A673 (cell line): ENCODE measurements at regions not wholly inside any gene's neighbourhood (a gene's known extent, or its start where the extent isn't known, plus 50 kb on each side); places are given as distances from the start of the nearest gene placed in this dataset.
"Not testable (repeated sequence)": the region's sequence is repeated elsewhere in the genome, so short reads cannot be mapped to it uniquely, and the experiment has no call there.

Experiments used
- BruUV-seq: library from RNA; stranded (reverse); fragments of 400-500 nt; replicated peaks from 2 replicates; lab custom pipeline; 2021; lab: Mats Ljungman, UMichigan
- CTCF ChIA-PET: fragments of 300-600 bp; sonication (Branson Sonifier 250); formaldehyde crosslinking; loops from one replicate; lab custom pipeline; 2022; ENCODE audit warnings: antibody characterized with exemption; lab: Charles Lee
- POLR2A ChIA-PET: fragments of 300-600 bp; sonication (Branson Sonifier 250); formaldehyde crosslinking; loops from one replicate; lab custom pipeline; 2022; ENCODE audit warnings: antibody characterized with exemption; ENCODE audit not compliant: low non-redundant PET; lab: Charles Lee
- DNase-seq: peaks from one replicate; pipeline ENCODE4 v3.0.0-alpha.2; 2015; ENCODE audit warnings: low spot score
- H3K27ac ChIP-seq: fragments of 200-600 bp; sonication (generic); 2 replicates; pipeline ENCODE4 v1.5.1; 2016; ENCODE audit warnings: mixed run types, low read depth, mild to moderate bottlenecking, mixed read lengths, antibody characterized with exemption, low read length; ENCODE audit not compliant: poor library complexity, severe bottlenecking
- H3K27me3 ChIP-seq: fragments of 200-600 bp; sonication (generic); replicated peaks from 2 replicates; pipeline ENCODE4 v1.6.1; 2017; ENCODE audit warnings: mixed run types, low read depth, mild to moderate bottlenecking, mixed read lengths, antibody characterized with exemption, low read length; ENCODE audit not compliant: insufficient read depth, poor library complexity
- H3K36me3 ChIP-seq: fragments of 200-600 bp; sonication (generic); 2 replicates; pipeline ENCODE4 v1.6.1; 2016; ENCODE audit warnings: mixed run types, mild to moderate bottlenecking, mixed read lengths, antibody characterized with exemption, low read length; ENCODE audit not compliant: insufficient read depth, poor library complexity, severe bottlenecking
- H3K4me1 ChIP-seq: fragments of 200-600 bp; sonication (generic); 2 replicates; pipeline ENCODE4 v1.6.1; 2017; ENCODE audit warnings: mixed run types, mild to moderate bottlenecking, mixed read lengths, antibody characterized with exemption, low read length; ENCODE audit not compliant: insufficient read depth, poor library complexity, severe bottlenecking
- H3K4me3 ChIP-seq: fragments of 200-600 bp; sonication (generic); 2 replicates; pipeline ENCODE4 v1.5.1; 2016; ENCODE audit warnings: low read depth, mixed run types, mild to moderate bottlenecking, mixed read lengths, low read length; ENCODE audit not compliant: poor library complexity, severe bottlenecking
- H3K9me3 ChIP-seq: fragments of 200-600 bp; sonication (generic); 2 replicates; pipeline ENCODE4 v1.6.1; 2016; ENCODE audit warnings: mixed run types, low read depth, mild to moderate bottlenecking, mixed read lengths, antibody characterized with exemption, low read length; ENCODE audit not compliant: poor library complexity, severe bottlenecking
- EZH2 ChIP-seq: fragments of 200-600 bp; sonication (generic); IDR thresholded peaks from 2 replicates; pipeline ENCODE4 v1.6.1; 2017; ENCODE audit warnings: borderline replicate concordance, low read depth, mild to moderate bottlenecking, mixed read lengths, antibody characterized with exemption, low read length; ENCODE audit not compliant: poor library complexity, severe bottlenecking
- intact Hi-C: fragments of 100-400 bp; cut with micrococcal nuclease; formaldehyde crosslinking; loops from one replicate; pipeline ENCODE4 v1.10.0; 2022; ENCODE audit not compliant: unreplicated experiment
- TF ChIP-seq, protein P1 (sequence below): fragments of 300-800, 200-600 bp; sonication (generic); conservative IDR thresholded peaks from 2 replicates; pipeline ENCODE4 v1.5.1; 2017; ENCODE audit warnings: low read depth, mild to moderate bottlenecking, antibody characterized with exemption, low read length, moderate library complexity, mixed read lengths

DNA sequence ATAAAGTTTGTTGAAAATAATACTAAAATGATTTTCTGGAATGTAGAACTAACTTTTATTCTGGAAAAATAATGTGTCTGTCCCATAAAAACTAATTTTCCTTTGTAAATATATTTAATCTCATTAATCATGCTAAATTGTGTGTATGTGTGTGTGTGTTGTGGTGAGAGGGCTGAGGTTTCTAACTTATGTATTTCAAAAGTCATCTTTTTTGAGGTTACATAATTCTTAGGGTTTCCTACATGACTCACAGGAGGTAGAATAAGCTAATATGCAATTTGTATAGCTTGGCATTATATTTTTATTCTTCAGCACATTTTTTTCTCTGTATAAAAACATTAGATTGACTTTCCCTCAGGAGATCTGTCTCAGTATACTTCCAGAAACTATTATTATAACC lies 64.1 kb upstream of the CLVS2 start:
- BruUV-seq, result no TSS peak
- intact Hi-C loops, result no loop called here
- CTCF ChIA-PET, result no interaction called here

DNA sequence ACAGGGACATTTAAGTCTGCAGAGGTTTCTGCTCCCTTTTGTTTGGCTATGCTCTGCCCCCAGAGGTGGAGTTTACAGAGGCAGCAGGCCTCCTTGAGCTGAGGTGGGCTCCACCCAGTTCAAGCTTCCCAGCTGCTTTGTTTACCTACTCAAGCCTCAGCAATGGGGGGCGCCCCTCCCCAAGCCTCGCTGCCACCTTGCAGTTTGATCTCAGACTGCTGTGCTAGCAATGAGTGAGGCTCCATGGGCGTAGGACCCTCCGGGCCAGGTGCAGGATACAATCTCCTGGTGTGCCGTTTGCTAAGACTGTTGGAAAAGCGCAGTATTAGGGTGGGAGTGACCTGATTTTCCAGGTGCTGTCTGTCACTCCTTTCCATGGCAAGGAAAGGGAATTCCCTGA lies 51.1 kb upstream of the CLVS2 start:
- DNase-seq, H3K9me3 ChIP-seq, H3K36me3 ChIP-seq, H3K4me1 ChIP-seq, BruUV-seq, H3K27ac ChIP-seq, POLR2A ChIA-PET, H3K4me3 ChIP-seq, CTCF ChIA-PET, H3K27me3 ChIP-seq: not testable (repeated sequence)
- intact Hi-C loops, result loop anchor here (5.0 kb wide), 2 partner anchors 277 to 367 kb away; no protein-coding TSS in a partner anchor

More for the DNA sequence above, 64.1 kb upstream of the CLVS2 start:
- TF ChIP-seq, protein P1, sequence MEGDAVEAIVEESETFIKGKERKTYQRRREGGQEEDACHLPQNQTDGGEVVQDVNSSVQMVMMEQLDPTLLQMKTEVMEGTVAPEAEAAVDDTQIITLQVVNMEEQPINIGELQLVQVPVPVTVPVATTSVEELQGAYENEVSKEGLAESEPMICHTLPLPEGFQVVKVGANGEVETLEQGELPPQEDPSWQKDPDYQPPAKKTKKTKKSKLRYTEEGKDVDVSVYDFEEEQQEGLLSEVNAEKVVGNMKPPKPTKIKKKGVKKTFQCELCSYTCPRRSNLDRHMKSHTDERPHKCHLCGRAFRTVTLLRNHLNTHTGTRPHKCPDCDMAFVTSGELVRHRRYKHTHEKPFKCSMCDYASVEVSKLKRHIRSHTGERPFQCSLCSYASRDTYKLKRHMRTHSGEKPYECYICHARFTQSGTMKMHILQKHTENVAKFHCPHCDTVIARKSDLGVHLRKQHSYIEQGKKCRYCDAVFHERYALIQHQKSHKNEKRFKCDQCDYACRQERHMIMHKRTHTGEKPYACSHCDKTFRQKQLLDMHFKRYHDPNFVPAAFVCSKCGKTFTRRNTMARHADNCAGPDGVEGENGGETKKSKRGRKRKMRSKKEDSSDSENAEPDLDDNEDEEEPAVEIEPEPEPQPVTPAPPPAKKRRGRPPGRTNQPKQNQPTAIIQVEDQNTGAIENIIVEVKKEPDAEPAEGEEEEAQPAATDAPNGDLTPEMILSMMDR, result no peak
- TF ChIP-seq EZH2, result no peak
- Histone ChIP-seq H3K27me3 (no peaks in the 10 kb centered on the region), H3K9me3 (no peaks in the 10 kb centered on the region), H3K27ac (no peak overlapping the region), H3K4me3 (no peak overlapping the region), H3K36me3 (no peaks in the 10 kb centered on the region), H3K4me1 (no peaks in the 10 kb centered on the region)
- POLR2A ChIA-PET, result no interaction called here
- DNase-seq, result no peak
